Thyroid gland (tissue), 4 donors: ENCODE measurements at regions not wholly inside any gene's neighbourhood (a gene's known extent, or its start where the extent isn't known, plus 50 kb on each side); places are given as distances from the start of the nearest gene placed in this dataset.

Experiments
- CTCF ChIP-seq, 6 experiments: fragments of 200-600 bp in 3 of 6; fragments of 450-650 bp in 3 of 6; sonication (generic) in 3 of 6; IDR thresholded peaks; one replicate each; pipeline ENCODE4 v1.5.1; 2016 to 2019; ENCODE audit warnings: antibody characterized with exemption in 6 of 6, mild to moderate bottlenecking in 2 of 6, inconsistent platforms in 1 of 6, moderate library complexity in 1 of 6
- POLR2A ChIP-seq, 2 donors: fragments of 450-650 bp; IDR thresholded peaks; one replicate each; pipeline ENCODE4 v1.6.1; 2017; ENCODE audit warnings: antibody characterized with exemption in 2 of 2, mild to moderate bottlenecking in 2 of 2, moderate library complexity in 1 of 2

- TF ChIP-seq CTCF (IDR thresholded peaks at IDR 0.05) (no peak), POLR2A (IDR thresholded peaks at IDR 0.05) (no peak)
These were observed 366.0 kb downstream of the TTLL7 start for GRCh38 chr1:83632906-83633305.
